ENCODE measurements at regions not wholly inside any gene's neighbourhood (a gene's known extent, or its start where the extent isn't known, plus 50 kb on each side); places are given as distances from the start of the nearest gene placed in this dataset.
A peak's percentile ranks its signal among the peaks of the same experiment; 100 is the strongest.
"Not testable (repeated sequence)": the region's sequence is repeated elsewhere in the genome, so short reads cannot be mapped to it uniquely, and the experiment has no call there.

DNA sequence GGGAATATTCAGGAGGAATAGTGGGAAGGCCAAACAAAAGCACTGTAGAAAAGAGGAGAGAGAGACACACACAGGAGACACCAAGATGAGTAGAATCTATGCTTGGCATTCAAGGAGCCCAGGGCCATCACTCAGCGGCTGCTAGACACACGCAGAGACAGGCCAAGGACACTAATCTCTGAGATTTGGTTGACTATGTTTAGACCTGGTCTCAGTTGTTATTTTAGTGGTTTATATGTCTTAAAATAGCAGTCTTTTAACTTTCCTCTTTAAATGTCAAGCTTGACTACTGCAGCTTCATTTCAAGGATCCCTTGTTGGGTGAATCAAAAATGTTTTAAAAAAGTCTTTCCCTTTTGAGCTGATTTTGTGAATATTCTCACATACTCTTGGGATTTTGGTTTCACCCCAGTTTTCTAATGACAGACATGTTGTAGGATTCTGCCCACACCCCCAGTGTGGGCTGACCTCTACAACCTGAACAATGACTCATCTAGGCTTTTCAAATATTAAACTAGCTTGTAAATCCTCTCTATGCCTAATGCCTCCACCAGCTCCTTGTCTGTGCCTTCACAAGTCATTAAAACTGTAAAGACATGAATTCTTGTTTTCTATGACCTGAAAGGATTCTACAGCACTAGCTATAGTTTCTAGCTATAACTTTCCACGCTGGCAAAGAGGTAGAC is 142.7 kb upstream of the EXOC2 start:
- no peak for DNase-seq (ENCODE audit: low spot score)
- TF ChIP-seq, protein P1, sequence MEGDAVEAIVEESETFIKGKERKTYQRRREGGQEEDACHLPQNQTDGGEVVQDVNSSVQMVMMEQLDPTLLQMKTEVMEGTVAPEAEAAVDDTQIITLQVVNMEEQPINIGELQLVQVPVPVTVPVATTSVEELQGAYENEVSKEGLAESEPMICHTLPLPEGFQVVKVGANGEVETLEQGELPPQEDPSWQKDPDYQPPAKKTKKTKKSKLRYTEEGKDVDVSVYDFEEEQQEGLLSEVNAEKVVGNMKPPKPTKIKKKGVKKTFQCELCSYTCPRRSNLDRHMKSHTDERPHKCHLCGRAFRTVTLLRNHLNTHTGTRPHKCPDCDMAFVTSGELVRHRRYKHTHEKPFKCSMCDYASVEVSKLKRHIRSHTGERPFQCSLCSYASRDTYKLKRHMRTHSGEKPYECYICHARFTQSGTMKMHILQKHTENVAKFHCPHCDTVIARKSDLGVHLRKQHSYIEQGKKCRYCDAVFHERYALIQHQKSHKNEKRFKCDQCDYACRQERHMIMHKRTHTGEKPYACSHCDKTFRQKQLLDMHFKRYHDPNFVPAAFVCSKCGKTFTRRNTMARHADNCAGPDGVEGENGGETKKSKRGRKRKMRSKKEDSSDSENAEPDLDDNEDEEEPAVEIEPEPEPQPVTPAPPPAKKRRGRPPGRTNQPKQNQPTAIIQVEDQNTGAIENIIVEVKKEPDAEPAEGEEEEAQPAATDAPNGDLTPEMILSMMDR (IDR thresholded peaks at IDR 0.05; ENCODE audit: extremely low read depth, insufficient read depth, missing control alignments), result no peak
- in situ Hi-C loops (cut with MboI; ENCODE audit: low pct_unique_long_range_greater_than_20kb, low sequenced_read_pairs, unreplicated experiment), result no loop called here

DNA sequence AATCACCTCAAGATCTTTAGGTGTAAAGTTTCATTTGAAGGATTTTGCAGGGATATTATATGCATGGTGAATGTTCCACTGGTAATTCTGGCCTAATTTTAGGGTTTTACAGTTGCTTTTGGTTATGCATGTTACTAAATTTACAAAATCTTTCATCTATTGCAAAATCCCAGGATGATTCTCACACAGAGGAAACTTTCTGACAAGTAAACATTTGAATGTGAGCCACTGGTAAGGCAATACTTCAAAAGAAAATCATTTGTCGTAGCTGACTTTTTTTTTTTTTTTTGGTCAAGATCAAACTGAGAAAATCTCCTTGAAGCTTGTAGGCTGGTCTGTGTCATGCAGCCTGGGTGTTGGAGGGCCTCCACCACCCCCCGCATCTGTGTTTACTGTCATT is 141.9 kb upstream of the EXOC2 start:
- no peak for DNase-seq (ENCODE audit: low spot score)
- TF ChIP-seq, protein P1 (IDR thresholded peaks at IDR 0.05; ENCODE audit: extremely low read depth, insufficient read depth, missing control alignments), result no peak
- in situ Hi-C loops (cut with MboI; ENCODE audit: low pct_unique_long_range_greater_than_20kb, low sequenced_read_pairs, unreplicated experiment), result no loop called here

DNA sequence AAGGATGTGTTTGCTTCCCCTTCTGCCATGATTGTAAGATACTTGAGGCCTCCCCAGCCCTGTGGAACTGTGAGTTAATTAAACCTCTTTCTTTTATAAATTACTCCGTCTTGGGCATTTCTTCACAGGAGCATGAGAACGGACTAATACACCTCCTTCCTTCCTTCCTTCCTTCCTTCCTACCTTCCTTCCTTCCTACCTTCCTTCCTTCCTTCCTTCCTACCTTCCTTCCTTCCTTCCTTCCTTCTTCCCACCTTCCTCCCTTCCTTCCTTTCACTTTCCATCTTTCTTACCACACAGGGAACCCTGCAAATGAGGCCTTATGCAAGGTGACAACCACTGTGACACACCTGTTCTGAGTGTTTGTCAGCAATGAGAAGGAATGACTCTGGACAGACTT is 141.3 kb upstream of the EXOC2 start:
- TF ChIP-seq, protein P1 (IDR thresholded peaks at IDR 0.05; ENCODE audit: extremely low read depth, insufficient read depth, missing control alignments), result no peak
- no peak for DNase-seq (ENCODE audit: low spot score)
- in situ Hi-C loops (cut with MboI; ENCODE audit: low pct_unique_long_range_greater_than_20kb, low sequenced_read_pairs, unreplicated experiment), result no loop called here

DNA sequence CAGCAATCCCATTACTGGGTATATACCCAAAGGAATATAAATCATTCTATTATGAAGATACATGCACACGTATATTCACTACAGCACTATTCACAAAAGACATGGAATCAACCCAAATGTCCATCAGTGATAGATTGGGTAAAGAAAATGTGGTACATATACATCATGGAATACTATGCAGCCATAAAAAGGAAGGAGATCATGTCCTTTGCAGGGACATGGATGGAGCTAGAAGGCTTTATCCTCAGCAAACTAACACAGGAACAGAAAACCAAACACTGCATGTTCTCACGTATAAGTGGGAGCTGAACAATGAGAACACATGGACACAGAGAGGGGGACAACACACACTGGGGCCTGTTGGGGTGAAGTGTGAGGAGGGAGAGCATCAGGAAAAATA is 139.9 kb upstream of the EXOC2 start:
- in situ Hi-C loops (cut with MboI; ENCODE audit: low pct_unique_long_range_greater_than_20kb, low sequenced_read_pairs, unreplicated experiment); DNase-seq (ENCODE audit: low spot score): not testable (repeated sequence)

DNA sequence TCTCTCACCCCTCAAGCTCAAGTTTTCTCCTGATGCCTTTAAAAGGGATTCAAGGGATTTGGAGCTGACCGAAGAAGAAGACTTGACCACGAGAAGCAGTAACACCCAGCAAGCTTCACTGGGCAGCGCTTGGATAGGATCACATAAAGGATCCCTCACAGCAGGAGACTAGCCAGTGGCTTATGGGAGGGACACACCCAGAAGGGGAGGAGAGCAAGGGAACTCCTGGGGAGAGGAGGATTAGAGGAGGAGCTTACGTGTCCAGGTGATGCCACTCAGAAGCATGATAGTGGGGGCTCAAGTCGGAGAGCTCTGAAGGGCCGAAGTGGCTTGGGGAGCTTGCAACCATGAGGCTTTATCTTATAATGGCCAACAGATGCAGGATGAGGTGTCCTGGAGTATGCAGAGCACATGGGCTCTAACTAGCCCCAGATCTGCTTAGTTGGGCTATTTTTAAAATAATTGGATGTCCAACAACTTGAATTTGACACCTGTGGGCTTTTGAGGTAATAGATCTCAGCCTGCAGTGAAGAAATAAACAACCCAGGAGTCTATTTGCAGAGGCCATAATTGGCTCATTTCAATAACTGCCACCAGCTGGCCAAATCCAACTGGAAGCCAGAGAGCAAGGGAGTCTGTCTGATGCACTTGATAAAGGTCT is 137.9 kb upstream of the EXOC2 start:
- in situ Hi-C loops (cut with MboI; ENCODE audit: low pct_unique_long_range_greater_than_20kb, low sequenced_read_pairs, unreplicated experiment), result no loop called here
- TF ChIP-seq, protein P1 (IDR thresholded peaks at IDR 0.05; ENCODE audit: extremely low read depth, insufficient read depth, missing control alignments), result no peak
- no peak for DNase-seq (ENCODE audit: low spot score)

DNA sequence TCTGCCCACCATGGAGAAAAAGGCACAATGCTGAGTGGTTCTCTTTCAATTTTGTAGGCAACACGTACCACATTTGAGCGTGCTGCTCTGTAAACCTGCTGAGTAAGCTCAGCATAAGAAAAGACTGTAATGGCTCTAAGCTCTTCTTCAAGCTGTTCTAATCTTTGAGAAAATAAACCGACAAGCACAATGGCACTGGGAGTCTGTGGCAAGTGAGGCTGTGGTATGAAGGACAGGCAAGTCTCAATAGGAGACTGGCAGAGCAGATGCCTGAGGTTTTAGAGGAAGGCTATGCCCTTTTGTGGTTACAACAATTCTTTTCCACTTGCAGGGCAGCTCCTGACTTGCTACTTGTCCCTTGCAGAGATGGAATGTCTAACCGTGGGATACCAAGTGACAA is 136.7 kb upstream of the EXOC2 start:
- TF ChIP-seq, protein P1 (IDR thresholded peaks at IDR 0.05; ENCODE audit: extremely low read depth, insufficient read depth, missing control alignments), result no peak
- DNase-seq (ENCODE audit: low spot score), result no peak
- in situ Hi-C loops (cut with MboI; ENCODE audit: low pct_unique_long_range_greater_than_20kb, low sequenced_read_pairs, unreplicated experiment), result no loop called here

DNA sequence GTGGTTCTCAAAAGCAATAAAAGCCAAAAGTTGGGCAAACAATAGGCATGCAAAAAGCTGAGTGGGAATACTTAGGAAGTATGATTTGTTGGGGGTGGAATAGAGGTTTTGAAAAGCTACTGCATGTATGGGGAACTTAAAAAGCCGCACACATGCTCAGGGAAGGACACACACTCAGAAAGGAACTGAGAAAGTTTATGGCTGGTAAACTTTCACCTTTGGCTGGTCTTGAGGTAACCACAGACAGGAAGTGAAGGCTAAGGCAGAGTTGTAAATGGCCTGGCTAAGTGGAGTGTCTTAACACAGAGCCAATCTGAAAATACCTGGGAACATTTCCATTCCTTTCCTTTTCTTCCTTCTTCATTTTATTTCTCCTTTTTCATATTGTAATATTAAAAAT is 134.5 kb upstream of the EXOC2 start:
- in situ Hi-C loops (cut with MboI; ENCODE audit: low pct_unique_long_range_greater_than_20kb, low sequenced_read_pairs, unreplicated experiment), result no loop called here
- DNase-seq (ENCODE audit: low spot score), result peak; percentile 20
- TF ChIP-seq, protein P1 (IDR thresholded peaks at IDR 0.05; ENCODE audit: extremely low read depth, insufficient read depth, missing control alignments), result no peak
